ENCODE measurements at regions not wholly inside any gene's neighbourhood (a gene's known extent, or its start where the extent isn't known, plus 50 kb on each side); places are given as distances from the start of the nearest gene placed in this dataset.

- H3K36me3 ChIP-seq (ENCODE audit: control insufficient read depth, insufficient read depth, low read length), result no peaks in the 10 kb centered on the region
- ChIA-PET POLR2A (no interaction called here), CTCF (ENCODE audit: low intra/inter-chr PET ratio) (no interaction called here)
- H3K9me3 ChIP-seq (replicated peaks; ENCODE audit: control insufficient read depth, insufficient read depth, low read depth, low read length), result no peaks in the 10 kb centered on the region; the same call in 1 of the 2 replicates
- H3K4me2 ChIP-seq (ENCODE audit: insufficient read depth, low read length), result no peak overlapping the region
- TF ChIP-seq SNIP1 (IDR thresholded peaks at IDR 0.05; ENCODE audit: low read depth) (no peak), ATF6 (CRISPR knock-in tag; IDR thresholded peaks at IDR 0.05) (no peak), MAFK (IDR thresholded peaks at IDR 0.05; ENCODE audit: low read length) (no peak), SMAD1 (IDR thresholded peaks at IDR 0.05; ENCODE audit: low read depth, low read length, partially characterized antibody) (no peak), GATAD2A (IDR thresholded peaks at IDR 0.05) (no peak), ID3 (CRISPR knock-in tag; IDR thresholded peaks at IDR 0.05) (no peak), ID3 (tag; IDR thresholded peaks at IDR 0.05) (no peak), FOXP4 (CRISPR knock-in tag; IDR thresholded peaks at IDR 0.05; ENCODE audit: borderline replicate concordance) (no peak), TRIM28 (IDR thresholded peaks at IDR 0.05) (no peak), DIDO1 (tag; IDR thresholded peaks at IDR 0.05; ENCODE audit: low read depth) (no peak), CBFA2T3 (IDR thresholded peaks at IDR 0.05) (no peak), STAG1 (CRISPR knock-in tag; IDR thresholded peaks at IDR 0.05; ENCODE audit: borderline replicate concordance) (no peak), PATZ1 (CRISPR knock-in tag; IDR thresholded peaks at IDR 0.05; ENCODE audit: borderline replicate concordance) (no peak), RHOXF2B (CRISPR knock-in tag; conservative IDR thresholded peaks at IDR 0.05) (no peak), FOXJ3 (CRISPR knock-in tag; IDR thresholded peaks at IDR 0.05) (no peak), PHB2 (IDR thresholded peaks at IDR 0.05; ENCODE audit: low read depth) (no peak), ZNF224 (CRISPR knock-in tag; IDR thresholded peaks at IDR 0.05) (no peak), CBFA2T2 (conservative IDR thresholded peaks at IDR 0.05) (no peak), TEAD4 (IDR thresholded peaks at IDR 0.05; ENCODE audit: low read length) (no peak), TEAD4 (CRISPR knock-in tag; IDR thresholded peaks at IDR 0.05; ENCODE audit: borderline replicate concordance) (no peak), SUPT5H (IDR thresholded peaks at IDR 0.05) (no peak), MAZ (CRISPR knock-in tag; conservative IDR thresholded peaks at IDR 0.05 in 1 of 2, IDR thresholded peaks at IDR 0.05 in 1 of 2) (no peak)
- H3K9ac ChIP-seq (ENCODE audit: insufficient read depth in 1 of 2, low read depth in 2 of 2, low read length in 2 of 2), result no peak overlapping the region
- ATAC-seq (no peak), DNase-seq (ENCODE audit: extremely low read depth in 1 of 4, low spot score in 3 of 4) (no peak), FAIRE-seq (no peak)
- no peaks in the 10 kb centered on the region for H3K4me1 ChIP-seq (replicated peaks in 1 of 2; ENCODE audit: control insufficient read depth in 2 of 2, insufficient read depth in 2 of 2, low read length in 2 of 2)
- H3K4me3 ChIP-seq, result no peak overlapping the region
- H3K27ac ChIP-seq (ENCODE audit: extremely low read depth, low read depth, low read length), result no peak overlapping the region
- in situ Hi-C loops (cut with MboI) (no loop called here), intact Hi-C loops (cut with micrococcal nuclease) (no loop called here)
- no peaks in the 10 kb centered on the region for H3K79me2 ChIP-seq (ENCODE audit: control insufficient read depth, insufficient read depth, low read length)
- no peaks in the 10 kb centered on the region for H3K9me1 ChIP-seq (ENCODE audit: control insufficient read depth, insufficient read depth, low read length)
- H2AFZ ChIP-seq (ENCODE audit: low read depth, low read length), result no peak overlapping the region
- H4K20me1 ChIP-seq (replicated peaks; ENCODE audit: control insufficient read depth, insufficient read depth, low read length), result no peaks in the 10 kb centered on the region
- no peaks in the 10 kb centered on the region for H3K27me3 ChIP-seq (ENCODE audit: control insufficient read depth in 2 of 2, insufficient read depth in 2 of 2, low read length in 2 of 2)
- BruUV-seq (replicated peaks), result no TSS peak
Measured at GRCh38 chr5:113969901-113970300, 392.0 kb upstream of the KCNN2 start.
